Astrocyte (in vitro differentiated cells and primary cell): ENCODE measurements at regions not wholly inside any gene's neighbourhood (a gene's known extent, or its start where the extent isn't known, plus 50 kb on each side); places are given as distances from the start of the nearest gene placed in this dataset.

Source experiments
- DNase-seq: peaks from one replicate; pipeline ENCODE4 v3.0.0-alpha.2; 2010; ENCODE audit warnings: low read depth
- FAIRE-seq: peaks from 2 replicates; lab custom pipeline; 2011; peaks lifted over from hg19 to GRCh38; lab: Jason Lieb, UNC
- H2AFZ ChIP-seq: 2 replicates; pipeline ENCODE4 v1.6.0; 2012; ENCODE audit warnings: low read depth, low read length, inconsistent platforms
- H3K27ac ChIP-seq: 2 replicates; pipeline ENCODE4 v1.5.1; 2011; ENCODE audit warnings: low read depth, low read length, inconsistent platforms
- H3K27me3 ChIP-seq: 2 replicates; pipeline ENCODE4 v1.6.0; 2011; ENCODE audit warnings: low read length, inconsistent platforms; ENCODE audit not compliant: insufficient read depth
- H3K36me3 ChIP-seq: 2 replicates; pipeline ENCODE4 v1.5.1; 2011; ENCODE audit warnings: low read length, inconsistent platforms; ENCODE audit not compliant: insufficient read depth
- H3K4me1 ChIP-seq: 2 replicates; pipeline ENCODE4 v1.5.1; 2011; ENCODE audit warnings: low read length, inconsistent platforms; ENCODE audit not compliant: insufficient read depth
- H3K4me2 ChIP-seq: 2 replicates; pipeline ENCODE4 v1.6.0; 2012; ENCODE audit warnings: low read length, inconsistent platforms
- H3K4me3 ChIP-seq: 2 replicates; pipeline ENCODE4 v1.5.1; 2011; ENCODE audit warnings: low read depth, mild to moderate bottlenecking, low read length, inconsistent platforms; ENCODE audit not compliant: insufficient read depth
- H3K79me2 ChIP-seq: 2 replicates; pipeline ENCODE4 v1.6.0; 2012; ENCODE audit warnings: mild to moderate bottlenecking, low read length, inconsistent platforms; ENCODE audit not compliant: insufficient read depth
- H3K9ac ChIP-seq: 2 replicates; pipeline ENCODE4 v1.6.0; 2012; ENCODE audit warnings: mild to moderate bottlenecking, low read length, inconsistent platforms
- H3K9me3 ChIP-seq: 2 replicates; pipeline ENCODE4 v1.5.1; 2012; ENCODE audit warnings: low read depth, mild to moderate bottlenecking, low read length, inconsistent platforms; ENCODE audit not compliant: insufficient read depth
- H4K20me1 ChIP-seq: 2 replicates; pipeline ENCODE4 v1.6.0; 2012; ENCODE audit warnings: low read length, inconsistent platforms; ENCODE audit not compliant: insufficient read depth
- H3K27ac Mint-ChIP-seq: one replicate; pipeline ENCODE4 v1.8.0; 2021; ENCODE audit warnings: mild to moderate bottlenecking, mixed read lengths; ENCODE audit not compliant: unreplicated experiment
- H3K27me3 Mint-ChIP-seq: one replicate; pipeline ENCODE4 v1.8.0; 2021; ENCODE audit warnings: low read depth, mixed read lengths; ENCODE audit not compliant: unreplicated experiment
- H3K36me3 Mint-ChIP-seq: one replicate; pipeline ENCODE4 v1.8.0; 2021; ENCODE audit warnings: low read depth, mixed read lengths; ENCODE audit not compliant: unreplicated experiment
- H3K4me1 Mint-ChIP-seq: one replicate; pipeline ENCODE4 v1.8.0; 2021; ENCODE audit warnings: low read depth, mixed read lengths; ENCODE audit not compliant: unreplicated experiment
- H3K4me3 Mint-ChIP-seq: one replicate; pipeline ENCODE4 v1.8.0; 2021; ENCODE audit warnings: mild to moderate bottlenecking, moderate library complexity, mixed read lengths; ENCODE audit not compliant: unreplicated experiment
- H3K9me3 Mint-ChIP-seq: one replicate; pipeline ENCODE4 v1.8.0; 2021; ENCODE audit warnings: mild to moderate bottlenecking, mixed read lengths; ENCODE audit not compliant: unreplicated experiment
- CTCF ChIP-seq: IDR thresholded peaks from 2 replicates; pipeline ENCODE4 v1.5.1; 2011; ENCODE audit warnings: low read depth, mild to moderate bottlenecking, inconsistent platforms, low read length, moderate library complexity; ENCODE audit not compliant: insufficient read depth
- EZH2 ChIP-seq: IDR thresholded peaks from 2 replicates; pipeline ENCODE4 v1.6.1; 2012; ENCODE audit warnings: mild to moderate bottlenecking, low read length, inconsistent platforms; ENCODE audit not compliant: insufficient read depth

DNA sequence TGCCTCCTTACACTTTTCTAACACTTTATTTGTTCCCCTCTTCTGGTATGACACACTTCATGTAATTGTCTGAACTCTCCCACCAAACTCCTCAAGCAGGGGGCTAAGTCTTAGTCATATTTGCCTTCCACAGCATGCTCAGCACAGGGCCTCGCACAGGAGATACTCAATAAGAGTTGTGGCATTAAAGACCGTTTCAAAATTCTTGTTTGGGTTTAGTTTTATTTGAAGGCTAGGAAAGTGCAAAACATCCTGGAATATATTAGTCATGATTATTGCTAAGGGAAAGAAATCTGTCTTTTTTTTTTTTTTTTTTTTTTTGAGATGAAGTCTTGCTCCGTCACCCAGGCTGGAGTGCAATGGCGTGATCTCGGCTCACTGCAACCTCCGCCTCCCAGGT lies 137.6 kb upstream of the ECI2 start:
- no peak overlapping the region for H3K27ac ChIP-seq
- H3K9me3 Mint-ChIP-seq, result peaks cover 8% of the 10 kb centered on the region
- H3K4me1 ChIP-seq, result peaks cover 9% of the 10 kb centered on the region
- no peaks in the 10 kb centered on the region for H3K27me3 Mint-ChIP-seq
- peaks cover 5% of the 10 kb centered on the region for H3K27me3 ChIP-seq
- H2AFZ ChIP-seq, result no peak overlapping the region
- H3K9me3 ChIP-seq, result no peaks in the 10 kb centered on the region
- H3K79me2 ChIP-seq, result no peaks in the 10 kb centered on the region
- no peaks in the 10 kb centered on the region for H3K36me3 ChIP-seq
- no peak overlapping the region for H3K4me2 ChIP-seq
- H3K9ac ChIP-seq, result no peak overlapping the region
- H3K4me3 Mint-ChIP-seq, result no peak overlapping the region
- no peaks in the 10 kb centered on the region for H3K36me3 Mint-ChIP-seq
- no peak overlapping the region for H3K4me3 ChIP-seq
- H4K20me1 ChIP-seq, result no peaks in the 10 kb centered on the region
- no peak for FAIRE-seq
- peaks cover 6% of the 10 kb centered on the region for H3K4me1 Mint-ChIP-seq
- no peak overlapping the region for H3K27ac Mint-ChIP-seq
- TF ChIP-seq EZH2 (no peak), CTCF (no peak)
- DNase-seq, result no peak

DNA sequence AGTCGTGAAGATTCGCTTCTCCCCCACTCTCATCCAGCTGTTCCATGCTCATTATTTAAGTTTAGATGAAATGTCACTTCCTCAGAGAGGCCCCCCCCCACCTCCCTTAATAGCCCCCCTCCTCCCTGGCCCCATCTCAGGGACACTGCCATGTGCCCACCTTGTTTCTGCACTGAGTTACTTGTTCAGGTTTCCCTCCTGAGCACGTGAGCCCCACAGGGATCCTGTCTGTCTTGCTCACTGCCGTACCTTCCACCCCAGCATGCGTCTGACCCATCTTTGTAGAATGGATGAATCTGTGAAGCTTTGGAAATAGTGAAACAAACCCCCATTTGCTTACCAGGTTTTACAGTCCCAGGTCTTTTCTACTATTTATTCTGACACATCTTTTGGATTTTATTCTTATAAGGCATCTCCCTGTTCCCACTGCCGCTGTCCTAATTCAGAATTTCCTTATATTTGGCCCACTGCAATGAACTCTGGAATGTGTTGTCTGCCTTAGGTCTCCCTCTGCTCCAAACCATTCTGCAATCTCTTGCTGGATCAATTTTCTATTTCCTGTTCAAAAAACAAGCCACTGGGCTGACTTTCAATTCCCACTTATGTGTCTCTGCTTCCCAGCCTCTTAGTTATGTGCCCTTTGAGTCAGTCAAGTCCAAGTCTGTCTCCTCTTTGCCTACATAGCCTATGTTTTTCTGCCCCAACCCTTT lies 136.5 kb upstream of the ECI2 start:
- Histone ChIP-seq H3K79me2 (no peaks in the 10 kb centered on the region), H3K4me2 (no peak overlapping the region), H3K27ac (no peak overlapping the region), H3K36me3 (no peaks in the 10 kb centered on the region), H3K27me3 (peaks cover 4% of the 10 kb centered on the region), H3K9ac (no peak overlapping the region), H2AFZ (no peak overlapping the region), H3K4me1 (peaks cover 9% of the 10 kb centered on the region), H3K9me3 (no peaks in the 10 kb centered on the region), H3K4me3 (no peak overlapping the region), H4K20me1 (no peaks in the 10 kb centered on the region)
- Mint-ChIP-seq H3K9me3 (peaks cover 7% of the 10 kb centered on the region), H3K4me3 (peak overlapping the region; percentile 45), H3K27ac (peak overlapping the region; percentile 44), H3K27me3 (no peaks in the 10 kb centered on the region), H3K36me3 (peaks cover 1% of the 10 kb centered on the region), H3K4me1 (peaks cover 6% of the 10 kb centered on the region)
- DNase-seq (peak; percentile 18), FAIRE-seq (no peak)
- no peak for TF ChIP-seq EZH2
- no peak for TF ChIP-seq CTCF

DNA sequence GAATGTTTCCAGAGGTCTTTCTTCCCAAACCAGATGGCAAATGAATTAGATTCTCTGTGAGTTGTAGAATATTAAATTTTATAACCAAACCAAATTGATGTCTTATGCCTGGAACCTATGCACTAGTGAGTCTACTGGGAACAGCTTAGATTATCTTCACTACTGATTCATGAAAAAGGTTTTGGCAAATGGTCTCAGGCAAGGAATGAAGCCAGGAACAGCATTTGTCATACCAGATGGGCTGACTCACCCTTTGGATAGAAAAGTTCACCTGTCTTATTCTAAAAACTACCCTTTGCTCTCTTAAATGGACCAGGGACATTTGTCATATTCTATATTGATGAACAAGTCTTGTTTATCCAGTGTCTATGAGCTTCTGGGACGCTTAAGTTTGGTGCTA lies 135.4 kb upstream of the ECI2 start:
- no peaks in the 10 kb centered on the region for H3K79me2 ChIP-seq
- no peak overlapping the region for H2AFZ ChIP-seq
- no peak overlapping the region for H3K4me3 ChIP-seq
- H3K4me2 ChIP-seq, result no peak overlapping the region
- peaks cover 3% of the 10 kb centered on the region for H3K27me3 ChIP-seq
- H3K27ac ChIP-seq, result no peak overlapping the region
- no peak overlapping the region for H3K9ac ChIP-seq
- Mint-ChIP-seq H3K4me3 (no peak overlapping the region), H3K9me3 (peaks cover 5% of the 10 kb centered on the region), H3K27me3 (no peaks in the 10 kb centered on the region), H3K27ac (no peak overlapping the region), H3K36me3 (peaks cover 3% of the 10 kb centered on the region), H3K4me1 (peaks cover 6% of the 10 kb centered on the region)
- peak; percentile 78 for DNase-seq
- FAIRE-seq, result no peak
- H3K4me1 ChIP-seq, result peaks cover 9% of the 10 kb centered on the region
- H4K20me1 ChIP-seq, result no peaks in the 10 kb centered on the region
- no peak for TF ChIP-seq EZH2
- TF ChIP-seq CTCF, result no peak
- H3K36me3 ChIP-seq, result no peaks in the 10 kb centered on the region
- H3K9me3 ChIP-seq, result no peaks in the 10 kb centered on the region
